Parathyroid adenoma (tissue), 2 donors: ENCODE measurements at regions not wholly inside any gene's neighbourhood (a gene's known extent, or its start where the extent isn't known, plus 50 kb on each side); places are given as distances from the start of the nearest gene placed in this dataset.

Experiments used
- H2AFZ ChIP-seq: fragments of 300-600 bp; sonication (generic); one replicate; pipeline ENCODE4 v1.7.0; 2017; ENCODE audit warnings: antibody characterized with exemption, mild to moderate bottlenecking
- H3K27ac ChIP-seq: fragments of 300-600 bp; sonication (generic); one replicate; pipeline ENCODE4 v1.7.0; 2017
- H3K27me3 ChIP-seq: fragments of 300-600 bp; sonication (generic); one replicate; pipeline ENCODE4 v1.7.0; 2017; ENCODE audit warnings: low read length; ENCODE audit not compliant: control insufficient read depth, insufficient read depth
- H3K36me3 ChIP-seq: fragments of 300-600 bp; sonication (generic); one replicate; pipeline ENCODE4 v1.7.0; 2017; ENCODE audit warnings: low read length; ENCODE audit not compliant: control insufficient read depth, insufficient read depth
- H3K4me1 ChIP-seq: fragments of 300-600 bp; sonication (generic); one replicate; pipeline ENCODE4 v1.7.0; 2017; ENCODE audit warnings: control low read depth
- H3K4me2 ChIP-seq: fragments of 300-600 bp; sonication (generic); one replicate; pipeline ENCODE4 v1.7.0; 2017; ENCODE audit warnings: low read length
- H3K4me3 ChIP-seq: fragments of 300-600 bp; sonication (generic); one replicate; pipeline ENCODE4 v1.7.0; 2017; ENCODE audit warnings: low read depth, low read length
- H3K79me2 ChIP-seq: fragments of 300-600 bp; sonication (generic); one replicate; pipeline ENCODE4 v1.7.0; 2017; ENCODE audit warnings: control low read depth
- H3K9ac ChIP-seq: fragments of 300-600 bp; sonication (generic); one replicate; pipeline ENCODE4 v1.7.0; 2017; ENCODE audit warnings: mild to moderate bottlenecking
- H3K9me3 ChIP-seq: fragments of 300-600 bp; sonication (generic); one replicate; pipeline ENCODE4 v1.7.0; 2017; ENCODE audit warnings: low read length; ENCODE audit not compliant: control insufficient read depth
- TF ChIP-seq, protein P1 (sequence below): fragments of 300-600 bp; sonication (generic); IDR thresholded peaks from one replicate; pipeline ENCODE4 v1.7.0; 2017; ENCODE audit warnings: antibody characterized with exemption, mild to moderate bottlenecking
- donor health status: primary hyperparathyroidism.

DNA sequence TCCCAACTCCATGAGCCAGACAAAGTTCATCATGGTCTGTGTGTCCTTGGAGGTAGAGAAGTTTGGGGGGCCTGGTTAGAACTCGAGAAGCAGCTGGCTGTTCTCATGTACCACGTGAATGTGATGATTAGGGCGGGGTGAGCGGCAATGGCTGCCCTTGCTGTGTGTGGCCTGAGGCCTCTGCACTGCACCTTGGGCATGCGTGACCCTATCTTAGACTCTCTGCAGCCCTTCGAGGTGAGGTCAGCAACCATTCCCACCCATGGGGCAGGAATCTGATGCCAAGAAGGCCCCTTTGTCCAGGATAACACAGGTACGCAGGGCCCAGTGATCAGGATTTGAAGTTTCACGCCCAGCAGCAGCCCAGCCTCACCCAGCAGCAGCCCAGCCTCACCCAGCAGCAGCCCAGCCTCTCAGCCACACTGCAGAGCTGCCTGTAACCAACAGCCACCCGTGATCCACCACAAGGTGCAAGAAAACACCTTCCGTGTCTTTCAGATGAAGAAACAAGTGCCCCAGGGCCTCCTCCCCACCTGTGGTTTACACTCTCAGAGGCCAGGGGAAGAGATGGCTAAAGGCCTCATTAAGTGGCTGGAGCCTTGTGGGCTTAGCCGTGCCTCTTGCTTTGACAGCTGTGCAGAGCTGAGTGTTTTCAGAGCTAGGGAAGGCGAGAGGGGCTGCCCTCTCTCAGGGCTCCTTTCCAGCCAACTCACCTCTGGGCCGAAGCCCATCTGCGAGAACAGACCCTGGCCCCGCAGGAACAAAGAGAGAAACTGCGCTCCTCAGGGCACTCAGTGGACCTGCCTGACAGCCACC lies 195.2 kb upstream of the CDH4 start:
- no peak overlapping the region for H2AFZ ChIP-seq
- TF ChIP-seq, protein P1, sequence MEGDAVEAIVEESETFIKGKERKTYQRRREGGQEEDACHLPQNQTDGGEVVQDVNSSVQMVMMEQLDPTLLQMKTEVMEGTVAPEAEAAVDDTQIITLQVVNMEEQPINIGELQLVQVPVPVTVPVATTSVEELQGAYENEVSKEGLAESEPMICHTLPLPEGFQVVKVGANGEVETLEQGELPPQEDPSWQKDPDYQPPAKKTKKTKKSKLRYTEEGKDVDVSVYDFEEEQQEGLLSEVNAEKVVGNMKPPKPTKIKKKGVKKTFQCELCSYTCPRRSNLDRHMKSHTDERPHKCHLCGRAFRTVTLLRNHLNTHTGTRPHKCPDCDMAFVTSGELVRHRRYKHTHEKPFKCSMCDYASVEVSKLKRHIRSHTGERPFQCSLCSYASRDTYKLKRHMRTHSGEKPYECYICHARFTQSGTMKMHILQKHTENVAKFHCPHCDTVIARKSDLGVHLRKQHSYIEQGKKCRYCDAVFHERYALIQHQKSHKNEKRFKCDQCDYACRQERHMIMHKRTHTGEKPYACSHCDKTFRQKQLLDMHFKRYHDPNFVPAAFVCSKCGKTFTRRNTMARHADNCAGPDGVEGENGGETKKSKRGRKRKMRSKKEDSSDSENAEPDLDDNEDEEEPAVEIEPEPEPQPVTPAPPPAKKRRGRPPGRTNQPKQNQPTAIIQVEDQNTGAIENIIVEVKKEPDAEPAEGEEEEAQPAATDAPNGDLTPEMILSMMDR: no peak

GRCh38 chr20:61057443-61058121 lies 194.5 kb upstream of the CDH4 start:
- H3K79me2 ChIP-seq: no peaks in the 10 kb centered on the region
- TF ChIP-seq, protein P1: no peak
- H3K4me3 ChIP-seq: no peak overlapping the region
- no peaks in the 10 kb centered on the region for H3K4me1 ChIP-seq
- no peak overlapping the region for H3K9ac ChIP-seq
- no peak overlapping the region for H3K4me2 ChIP-seq
- no peaks in the 10 kb centered on the region for H3K27me3 ChIP-seq
- H3K36me3 ChIP-seq: no peaks in the 10 kb centered on the region
- H2AFZ ChIP-seq: no peak overlapping the region
- H3K9me3 ChIP-seq: no peaks in the 10 kb centered on the region
- no peak overlapping the region for H3K27ac ChIP-seq

More for the DNA sequence above, 195.2 kb upstream of the CDH4 start:
- Histone ChIP-seq H3K27ac (no peak overlapping the region), H3K9me3 (no peaks in the 10 kb centered on the region), H3K9ac (no peak overlapping the region), H3K4me1 (no peaks in the 10 kb centered on the region), H3K27me3 (no peaks in the 10 kb centered on the region), H3K4me2 (no peak overlapping the region), H3K36me3 (no peaks in the 10 kb centered on the region), H3K79me2 (no peaks in the 10 kb centered on the region), H3K4me3 (no peak overlapping the region)

- no peak overlapping the region for H2AFZ ChIP-seq
- no peaks in the 10 kb centered on the region for H3K4me1 ChIP-seq
- H3K9me3 ChIP-seq: no peaks in the 10 kb centered on the region
- TF ChIP-seq, protein P1: no peak
- no peak overlapping the region for H3K9ac ChIP-seq
- no peaks in the 10 kb centered on the region for H3K27me3 ChIP-seq
- no peaks in the 10 kb centered on the region for H3K36me3 ChIP-seq
- no peak overlapping the region for H3K4me3 ChIP-seq
- H3K27ac ChIP-seq: no peak overlapping the region
- H3K4me2 ChIP-seq: no peak overlapping the region
- H3K79me2 ChIP-seq: no peaks in the 10 kb centered on the region
Measured at GRCh38 chr20:61061981-61062380, 190.1 kb upstream of the CDH4 start.

GRCh38 chr20:61065853-61066252 lies 186.2 kb upstream of the CDH4 start:
- H3K36me3 ChIP-seq: no peaks in the 10 kb centered on the region
- H3K4me2 ChIP-seq: no peak overlapping the region
- no peaks in the 10 kb centered on the region for H3K79me2 ChIP-seq
- no peaks in the 10 kb centered on the region for H3K27me3 ChIP-seq
- TF ChIP-seq, protein P1: no peak
- no peak overlapping the region for H3K4me3 ChIP-seq
- H3K27ac ChIP-seq: no peak overlapping the region
- no peaks in the 10 kb centered on the region for H3K4me1 ChIP-seq
- no peaks in the 10 kb centered on the region for H3K9me3 ChIP-seq
- H3K9ac ChIP-seq: no peak overlapping the region
- no peak overlapping the region for H2AFZ ChIP-seq
